ENCODE measurements at regions not wholly inside any gene's neighbourhood (a gene's known extent, or its start where the extent isn't known, plus 50 kb on each side); places are given as distances from the start of the nearest gene placed in this dataset.
A peak's percentile ranks its signal among the peaks of the same experiment; 100 is the strongest.

GRCh38 chr6:44016131-44016870 lies 111.0 kb downstream of the MRPL14 start:
- Histone ChIP-seq H3K4me1 (peaks cover 0 to 6% of the 10 kb centered on the region in 2 donors), H3K27me3 (no peaks in the 10 kb centered on the region), H3K27ac (no peak overlapping the region), H3K36me3 (no peaks in the 10 kb centered on the region), H3K9me3 (no peaks in the 10 kb centered on the region), H3K4me3 (no peak overlapping the region)
- TF ChIP-seq CTCF (IDR thresholded peaks at IDR 0.05), result no peak
- DNase-seq (ENCODE audit: low spot score), result no peak

- no peak for DNase-seq (ENCODE audit: low spot score)
- no peak overlapping the region for H3K4me3 ChIP-seq
- peak overlapping the region in 1 of 2 donors; percentile 85 for H3K27ac ChIP-seq
- H3K9me3 ChIP-seq, result no peaks in the 10 kb centered on the region
- no peaks in the 10 kb centered on the region for H3K36me3 ChIP-seq
- peaks cover 0 to 23% of the 10 kb centered on the region in 2 donors for H3K4me1 ChIP-seq
- H3K27me3 ChIP-seq, result no peaks in the 10 kb centered on the region
- TF ChIP-seq CTCF (IDR thresholded peaks at IDR 0.05), result no peak
These were observed 115.2 kb downstream of the MRPL14 start for GRCh38 chr6:44012078-44012493.

GRCh38 chr6:44011350-44011920 lies 115.8 kb downstream of the MRPL14 start:
- H3K27me3 ChIP-seq, result no peaks in the 10 kb centered on the region
- peak overlapping the region; percentile 84 to 85 for H3K27ac ChIP-seq
- peaks cover 0 to 23% of the 10 kb centered on the region in 2 donors for H3K4me1 ChIP-seq
- no peaks in the 10 kb centered on the region for H3K36me3 ChIP-seq
- no peaks in the 10 kb centered on the region for H3K9me3 ChIP-seq
- DNase-seq (ENCODE audit: low spot score), result no peak
- no peak for TF ChIP-seq CTCF (IDR thresholded peaks at IDR 0.05)
- no peak overlapping the region for H3K4me3 ChIP-seq

- H3K4me3 ChIP-seq, result no peak overlapping the region
- DNase-seq (ENCODE audit: low spot score), result no peak
- no peak for TF ChIP-seq CTCF (IDR thresholded peaks at IDR 0.05)
These were observed 116.6 kb downstream of the MRPL14 start for GRCh38 chr6:44010411-44011349.

GRCh38 chr6:44009425-44010321 lies 117.6 kb downstream of the MRPL14 start:
- no peaks in the 10 kb centered on the region for H3K9me3 ChIP-seq
- no peaks in the 10 kb centered on the region for H3K36me3 ChIP-seq
- no peak for DNase-seq (ENCODE audit: low spot score)
- H3K4me1 ChIP-seq, result peaks cover 0 to 29% of the 10 kb centered on the region in 2 donors
- H3K4me3 ChIP-seq, result no peak overlapping the region
- TF ChIP-seq CTCF (IDR thresholded peaks at IDR 0.05), result no peak
- peak overlapping the region; percentile 84 to 85 for H3K27ac ChIP-seq
- H3K27me3 ChIP-seq, result no peaks in the 10 kb centered on the region

More at GRCh38 chr6:44010411-44011349, 116.6 kb downstream of the MRPL14 start:
- Histone ChIP-seq H3K36me3 (no peaks in the 10 kb centered on the region), H3K4me1 (peaks cover 0 to 27% of the 10 kb centered on the region in 2 donors), H3K27ac (peak overlapping the region; percentile 84 to 85), H3K9me3 (no peaks in the 10 kb centered on the region), H3K27me3 (no peaks in the 10 kb centered on the region)
